Mononuclear cell (primary cell): ENCODE measurements at regions not wholly inside any gene's neighbourhood (a gene's known extent, or its start where the extent isn't known, plus 50 kb on each side); places are given as distances from the start of the nearest gene placed in this dataset.

ENCODE experiments used
- H3K27me3 ChIP-seq: 2 replicates; pipeline ENCODE4 v1.6.0; 2011; ENCODE audit warnings: low read length, control low read depth; ENCODE audit not compliant: insufficient read depth
- H3K4me1 ChIP-seq: 2 replicates; pipeline ENCODE4 v1.5.1; 2011; ENCODE audit warnings: mild to moderate bottlenecking, low read length, control low read depth; ENCODE audit not compliant: insufficient read depth
- H3K4me3 ChIP-seq: 2 replicates; pipeline ENCODE4 v1.5.1; 2011; ENCODE audit warnings: mild to moderate bottlenecking, low read length, moderate library complexity
- H3K9me3 ChIP-seq: 2 replicates; pipeline ENCODE4 v1.5.1; 2011; ENCODE audit warnings: low read depth, mild to moderate bottlenecking, control low read depth, low read length

DNA sequence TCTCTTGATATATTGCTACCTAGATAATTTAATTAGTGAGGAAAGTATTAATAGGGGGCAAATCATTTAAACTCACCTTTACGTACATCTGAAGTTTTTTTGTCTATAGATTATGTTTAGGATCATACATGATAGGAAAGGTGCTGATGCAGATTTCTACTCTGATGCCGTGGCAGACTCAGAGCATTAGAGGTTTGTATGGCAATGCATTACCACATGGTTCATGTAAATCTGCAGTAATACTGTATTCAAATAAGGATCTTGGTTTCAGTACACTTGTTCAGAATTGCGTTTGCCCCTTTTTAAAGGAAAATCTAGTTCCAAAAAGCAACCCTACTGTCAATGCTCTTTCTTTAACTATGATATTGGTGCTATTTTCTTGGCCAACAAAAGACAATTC is 288.3 kb downstream of the PTPRC start:
- Histone ChIP-seq H3K27me3 (no peaks in the 10 kb centered on the region), H3K9me3 (no peaks in the 10 kb centered on the region), H3K4me1 (peaks cover 28% of the 10 kb centered on the region), H3K4me3 (no peak overlapping the region)

DNA sequence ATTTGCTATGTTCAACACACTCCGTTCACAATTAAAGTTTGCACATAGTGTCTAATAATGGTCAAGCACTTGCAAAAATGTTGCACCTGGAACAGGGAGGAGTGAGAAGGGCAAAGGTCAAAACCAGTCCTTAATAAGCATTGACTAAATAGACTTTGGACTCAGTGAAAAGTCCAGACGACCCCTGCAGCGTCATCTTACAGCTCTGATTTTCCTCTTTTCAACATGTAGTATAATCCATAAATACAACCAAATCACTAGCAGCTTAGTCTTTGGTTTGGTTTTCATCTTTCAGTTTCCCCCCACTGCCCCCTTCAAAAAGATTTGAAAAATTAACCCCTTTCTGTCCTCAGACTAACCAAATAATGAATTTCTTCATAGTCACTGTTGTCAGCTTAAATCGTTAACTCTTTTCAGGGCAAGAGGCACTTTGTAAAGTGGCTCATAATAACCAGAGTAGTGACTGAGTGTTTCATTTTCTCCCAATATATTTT is 290.3 kb downstream of the PTPRC start:
- peaks cover 23% of the 10 kb centered on the region for H3K4me1 ChIP-seq
- H3K9me3 ChIP-seq: no peaks in the 10 kb centered on the region
- no peak overlapping the region for H3K4me3 ChIP-seq
- no peaks in the 10 kb centered on the region for H3K27me3 ChIP-seq

DNA sequence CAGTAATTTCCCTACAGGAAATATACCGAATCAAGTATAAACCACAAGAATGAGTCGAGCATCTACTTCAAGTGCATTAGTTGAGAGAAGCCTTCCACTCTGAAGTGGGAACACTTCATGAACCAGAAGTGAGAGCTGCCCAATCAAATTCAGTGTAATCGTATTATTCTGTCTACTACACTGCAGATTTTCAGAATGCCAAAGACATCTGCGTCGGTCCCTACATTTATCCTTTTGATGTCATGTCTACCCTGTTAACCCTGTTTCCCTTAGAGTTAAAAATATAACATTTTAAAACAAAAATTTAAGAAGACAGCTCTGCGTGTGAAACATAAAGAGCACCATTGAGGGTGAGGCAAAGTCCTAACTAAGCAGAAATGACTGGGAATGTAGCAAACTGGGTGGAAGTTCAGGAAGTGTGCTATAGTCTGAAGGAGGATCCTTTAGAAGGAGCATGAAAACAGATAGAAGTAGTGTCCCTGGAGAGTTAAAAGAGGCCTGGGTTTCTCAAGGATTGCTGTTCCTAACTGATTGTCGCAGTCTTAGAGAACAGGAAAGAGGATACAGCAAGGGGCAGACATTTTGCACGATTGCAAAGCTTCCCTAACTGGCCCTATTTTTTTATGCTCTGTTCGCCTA is 291.2 kb downstream of the PTPRC start:
- Histone ChIP-seq H3K4me3 (peak overlapping the region; percentile 27), H3K4me1 (peaks cover 23% of the 10 kb centered on the region)

DNA sequence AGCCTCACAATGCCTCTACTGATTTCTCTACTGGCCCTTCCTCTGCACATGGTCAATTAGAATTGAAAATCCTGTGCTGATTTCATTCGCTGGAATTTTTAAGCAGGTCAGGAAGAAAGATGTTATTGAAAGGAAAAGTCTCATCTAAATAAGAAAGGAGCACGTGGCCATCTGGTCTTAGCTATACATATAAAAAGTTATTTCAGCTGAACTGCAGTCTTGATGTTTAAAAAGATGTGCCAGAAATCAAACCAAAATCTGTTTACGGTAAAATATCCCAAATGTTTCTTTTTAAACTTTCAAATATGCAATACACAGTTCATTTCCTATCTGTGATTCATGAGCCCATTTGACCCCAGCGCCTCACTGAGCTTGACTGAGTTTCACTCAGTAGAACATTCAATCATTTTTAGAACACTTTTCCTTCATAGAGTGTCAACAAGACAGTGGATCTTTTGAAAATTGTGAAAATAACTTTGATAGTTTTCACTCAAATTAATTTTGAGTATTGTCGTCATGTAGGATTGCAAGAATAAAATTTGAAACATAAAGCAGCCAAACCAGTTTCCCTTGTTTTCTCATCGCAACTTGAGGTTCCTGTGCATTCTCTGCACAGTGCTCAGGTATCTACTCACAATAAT is 293.6 kb downstream of the PTPRC start:
- no peaks in the 10 kb centered on the region for H3K27me3 ChIP-seq
- H3K4me1 ChIP-seq: peaks cover 28% of the 10 kb centered on the region
- no peaks in the 10 kb centered on the region for H3K9me3 ChIP-seq
- H3K4me3 ChIP-seq: no peak overlapping the region

More for the DNA sequence above, 291.2 kb downstream of the PTPRC start:
- Histone ChIP-seq H3K27me3 (no peaks in the 10 kb centered on the region), H3K9me3 (no peaks in the 10 kb centered on the region)

DNA sequence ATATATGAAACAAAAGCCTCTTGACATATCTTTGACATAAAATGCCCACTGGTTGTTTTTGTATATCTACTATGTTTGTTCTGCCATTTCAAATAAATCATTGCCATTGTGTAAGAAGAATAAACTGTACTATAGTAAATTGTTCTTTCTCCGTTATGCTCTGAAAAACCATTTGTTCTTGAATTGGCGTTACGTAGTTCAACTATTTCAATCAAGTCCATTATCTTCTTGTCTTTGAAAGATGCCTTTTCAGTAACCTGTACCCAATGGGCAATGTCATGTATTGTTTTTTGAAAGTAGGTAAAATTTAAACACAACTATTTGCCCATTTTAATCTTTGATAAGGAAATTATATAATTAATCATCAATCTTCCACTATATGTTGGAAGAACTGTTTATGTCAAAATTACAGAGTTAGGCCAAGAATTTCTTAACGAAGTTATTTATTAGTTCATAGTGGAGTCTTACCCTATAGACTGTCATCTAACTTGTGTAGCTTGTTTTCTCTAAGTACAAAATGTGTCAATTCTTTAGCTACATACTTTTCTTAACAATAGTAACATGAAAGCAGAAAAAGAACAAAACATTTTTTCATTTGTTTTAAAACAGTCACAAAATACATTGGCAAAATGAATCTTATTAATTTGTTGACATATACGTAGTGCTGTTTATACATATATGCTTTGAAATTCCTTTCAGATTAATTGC is 294.8 kb downstream of the PTPRC start:
- H3K4me3 ChIP-seq: no peak overlapping the region
- H3K27me3 ChIP-seq: no peaks in the 10 kb centered on the region
- peaks cover 28% of the 10 kb centered on the region for H3K4me1 ChIP-seq
- no peaks in the 10 kb centered on the region for H3K9me3 ChIP-seq

DNA sequence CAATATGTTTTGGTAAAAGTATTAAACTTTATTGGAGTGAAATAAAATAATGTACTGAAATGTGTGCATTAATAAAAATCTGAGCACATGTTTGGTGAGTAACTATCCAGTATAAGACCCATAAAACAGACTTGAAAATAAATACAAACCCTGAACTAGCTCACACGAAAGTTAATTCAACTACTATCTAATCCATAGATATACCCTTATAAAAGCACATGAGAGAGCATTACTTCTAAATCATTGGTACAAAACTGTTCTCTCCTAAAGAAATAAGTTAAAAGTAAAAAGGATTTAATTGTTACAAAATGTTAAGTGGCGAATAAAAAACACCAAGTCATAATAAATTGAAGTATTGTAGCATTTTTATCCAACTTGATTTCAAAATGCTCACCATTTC is 295.6 kb downstream of the PTPRC start:
- Histone ChIP-seq H3K4me1 (peaks cover 23% of the 10 kb centered on the region), H3K27me3 (no peaks in the 10 kb centered on the region), H3K9me3 (no peaks in the 10 kb centered on the region), H3K4me3 (peak overlapping the region; percentile 64)

DNA sequence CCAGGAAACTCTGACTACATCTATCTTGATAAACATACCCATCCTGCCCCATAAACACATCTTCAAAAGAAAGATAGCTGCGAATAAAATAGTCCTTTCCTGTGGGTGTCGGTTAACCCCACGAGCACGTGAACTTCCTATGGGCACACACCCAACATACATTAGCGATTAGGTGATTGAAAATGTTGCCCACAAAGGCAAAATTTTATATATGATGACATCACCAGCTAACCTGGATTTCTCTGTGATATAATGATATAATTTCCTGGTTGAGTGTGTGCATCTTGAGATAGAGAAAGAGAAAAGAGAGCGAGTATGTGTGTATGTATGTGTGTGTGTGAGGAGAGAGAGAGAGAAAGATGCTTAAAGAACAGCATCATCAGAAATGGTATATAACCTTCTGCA is 296.1 kb downstream of the PTPRC start:
- H3K27me3 ChIP-seq: no peaks in the 10 kb centered on the region
- H3K9me3 ChIP-seq: no peaks in the 10 kb centered on the region
- peaks cover 22% of the 10 kb centered on the region for H3K4me1 ChIP-seq
- H3K4me3 ChIP-seq: peak overlapping the region; percentile 64

DNA sequence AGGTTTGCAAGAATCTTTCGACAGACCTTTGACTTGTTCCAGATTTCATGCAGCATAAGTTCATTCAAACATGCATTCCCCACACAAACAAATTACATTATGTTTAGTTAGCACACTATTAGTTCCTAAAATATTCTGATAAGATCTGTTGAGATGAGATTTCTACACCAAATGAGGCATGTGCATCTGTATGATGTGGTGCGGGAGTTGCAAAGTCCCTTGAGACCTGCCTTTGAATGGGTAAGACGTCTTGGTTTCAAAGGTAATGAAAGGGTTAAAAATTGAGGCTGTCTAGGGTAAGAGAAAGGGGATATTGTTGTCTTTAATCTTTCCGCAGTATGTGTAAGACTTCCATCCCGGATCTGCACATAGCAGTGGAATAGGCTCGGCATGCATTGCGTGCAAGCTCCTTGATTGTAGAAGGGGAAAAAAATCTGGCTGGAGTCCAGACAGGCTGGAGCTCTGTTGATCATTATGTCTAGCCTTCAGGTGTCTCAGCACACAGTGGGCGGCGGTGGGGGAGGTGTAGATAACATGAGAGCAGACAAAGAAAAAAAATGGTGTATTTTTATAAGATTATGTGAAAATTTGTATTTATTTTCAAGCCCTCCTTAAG is 296.6 kb downstream of the PTPRC start:
- H3K9me3 ChIP-seq: no peaks in the 10 kb centered on the region
- peaks cover 17% of the 10 kb centered on the region for H3K4me1 ChIP-seq
- peak overlapping the region; percentile 64 for H3K4me3 ChIP-seq

DNA sequence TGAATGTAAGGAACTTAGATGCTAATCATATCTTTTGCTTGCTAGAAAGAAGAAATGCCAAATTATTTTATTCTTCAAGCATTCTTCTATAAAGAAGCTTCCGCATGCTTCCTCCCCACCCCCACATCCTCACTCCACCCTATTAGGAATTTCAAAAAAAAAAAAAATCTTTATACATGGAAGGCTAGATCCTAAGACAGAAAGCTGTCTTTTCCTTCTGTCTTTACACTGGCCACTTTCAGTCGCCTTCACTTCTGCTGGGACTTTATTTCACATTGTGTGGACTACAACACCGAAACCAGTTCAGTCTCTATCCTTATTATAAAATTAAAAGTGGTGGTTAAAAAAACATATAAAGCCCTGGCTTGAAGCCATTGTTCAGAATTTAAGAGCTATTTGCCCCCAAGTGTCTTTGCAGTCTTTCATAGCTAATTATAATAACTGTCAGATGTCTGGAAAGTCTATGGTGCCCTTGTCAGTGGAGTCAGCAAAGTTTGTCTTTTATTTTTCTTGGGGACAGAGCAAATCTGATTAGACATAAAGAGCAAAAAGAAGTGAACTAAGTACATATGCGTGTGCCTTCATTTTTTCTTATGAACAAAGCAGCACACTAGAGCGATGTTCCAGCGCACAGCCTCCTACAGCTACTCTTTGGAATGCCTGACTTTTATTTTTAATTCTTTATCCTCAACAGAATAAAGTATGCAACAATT is 297.7 kb downstream of the PTPRC start:
- Histone ChIP-seq H3K9me3 (no peaks in the 10 kb centered on the region), H3K4me3 (peak overlapping the region; percentile 64), H3K4me1 (peaks cover 14% of the 10 kb centered on the region), H3K27me3 (no peaks in the 10 kb centered on the region)

More for the DNA sequence above, 296.6 kb downstream of the PTPRC start:
- H3K27me3 ChIP-seq: no peaks in the 10 kb centered on the region

DNA sequence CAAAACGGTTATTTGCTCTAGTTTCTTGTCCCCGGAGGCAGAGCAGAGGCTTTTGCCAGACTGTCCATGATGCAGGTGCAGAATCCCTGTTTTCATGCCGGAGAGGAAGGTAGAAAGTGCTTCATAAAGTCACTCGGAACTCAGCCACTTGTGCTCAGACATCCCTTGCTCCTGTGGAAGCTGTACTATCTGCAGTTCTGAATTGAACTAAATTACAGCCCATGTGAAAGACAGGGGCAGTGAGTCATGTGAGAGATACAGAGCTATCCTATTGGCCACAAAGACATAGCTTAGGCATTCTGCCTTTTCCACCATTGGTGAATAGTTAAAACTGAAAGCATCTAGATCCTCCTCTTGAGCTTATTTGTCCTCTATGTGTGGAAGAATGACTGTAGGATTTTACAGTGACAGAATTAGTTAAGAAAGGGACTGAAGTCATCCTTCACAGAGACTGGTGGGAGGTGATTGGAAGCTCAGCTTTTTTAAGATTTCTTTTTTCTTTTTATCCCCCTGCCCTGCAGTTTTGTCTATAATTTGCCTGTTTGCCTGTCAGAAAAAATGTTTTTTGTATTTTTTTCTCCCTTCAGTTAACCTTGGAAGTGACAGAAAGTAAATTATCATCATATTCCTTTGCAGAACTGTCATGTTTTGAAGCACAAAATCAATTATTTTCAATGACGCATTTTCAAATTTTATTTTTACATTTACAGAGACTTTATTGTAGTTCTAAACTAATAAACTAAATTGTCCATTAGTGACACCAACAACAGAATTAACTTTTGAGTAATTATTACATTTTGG is 298.6 kb downstream of the PTPRC start:
- Histone ChIP-seq H3K9me3 (no peaks in the 10 kb centered on the region), H3K27me3 (no peaks in the 10 kb centered on the region), H3K4me1 (peaks cover 10% of the 10 kb centered on the region), H3K4me3 (peak overlapping the region; percentile 64)

DNA sequence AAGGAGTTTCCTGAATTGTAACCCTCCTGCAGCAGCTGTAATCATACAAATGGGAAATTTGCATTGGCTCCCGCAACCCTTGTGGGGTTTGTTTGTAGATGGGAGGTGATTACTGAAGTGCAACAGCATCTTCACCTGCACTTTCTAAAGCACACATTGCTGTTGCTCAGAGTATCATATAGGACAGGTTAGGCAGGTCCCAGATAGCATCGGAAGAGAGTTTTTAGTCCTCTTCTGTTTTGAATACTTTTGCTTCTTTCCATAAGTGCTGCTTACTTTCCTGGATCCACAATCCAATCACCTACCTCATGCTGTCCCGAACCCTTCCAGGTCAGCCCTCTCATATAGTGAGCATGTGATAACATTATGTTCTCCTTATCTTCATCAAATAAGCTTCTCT is 300.4 kb downstream of the PTPRC start:
- Histone ChIP-seq H3K9me3 (no peaks in the 10 kb centered on the region), H3K4me3 (no peak overlapping the region), H3K4me1 (peaks cover 6% of the 10 kb centered on the region), H3K27me3 (no peaks in the 10 kb centered on the region)

DNA sequence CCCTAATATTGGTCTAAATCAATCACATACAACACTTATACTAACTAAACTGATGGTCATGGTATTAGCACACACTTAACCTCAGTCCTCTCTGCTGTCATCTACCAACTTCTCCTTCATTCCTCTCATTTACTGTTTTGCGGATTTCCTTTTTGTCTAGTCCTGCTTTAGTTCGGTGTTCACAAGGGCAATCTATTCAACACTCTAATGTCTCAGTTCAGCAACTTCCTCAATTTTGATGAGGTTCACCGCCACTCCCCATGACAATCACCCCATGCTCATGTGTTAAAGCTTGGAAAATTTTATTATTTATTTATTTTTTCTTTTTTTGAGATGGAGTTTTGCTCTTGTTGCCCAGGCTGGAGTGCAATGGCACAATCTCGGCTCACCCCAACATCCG is 301.1 kb downstream of the PTPRC start:
- peaks cover 6% of the 10 kb centered on the region for H3K4me1 ChIP-seq
- H3K4me3 ChIP-seq: no peak overlapping the region
- no peaks in the 10 kb centered on the region for H3K9me3 ChIP-seq
- no peaks in the 10 kb centered on the region for H3K27me3 ChIP-seq

DNA sequence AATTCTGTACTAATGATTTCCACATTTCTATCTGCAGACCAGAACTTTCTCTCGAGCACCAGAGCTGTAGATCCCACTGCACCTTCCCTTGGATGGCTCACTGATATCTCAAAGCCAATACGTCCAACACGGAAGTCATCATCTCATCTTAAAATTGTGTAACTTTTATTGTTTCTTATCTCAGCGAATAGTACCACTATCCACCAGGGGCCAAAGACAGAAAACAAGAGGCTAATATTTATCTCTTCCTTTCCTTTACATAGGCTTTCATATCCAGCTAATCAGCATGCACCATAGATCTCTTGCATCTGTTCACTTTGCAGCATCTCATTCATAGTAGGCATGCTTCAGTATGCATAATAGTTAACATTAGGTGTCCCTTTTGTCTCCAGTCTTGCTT is 303.6 kb downstream of the PTPRC start:
- H3K27me3 ChIP-seq: no peaks in the 10 kb centered on the region
- no peak overlapping the region for H3K4me3 ChIP-seq
- no peaks in the 10 kb centered on the region for H3K4me1 ChIP-seq
- no peaks in the 10 kb centered on the region for H3K9me3 ChIP-seq
